Mucosa of descending colon (tissue), 3 donors: ENCODE measurements at regions not wholly inside any gene's neighbourhood (a gene's known extent, or its start where the extent isn't known, plus 50 kb on each side); places are given as distances from the start of the nearest gene placed in this dataset.

Source experiments
- ATAC-seq: fragments of 200-7000 bp; cut with Tn5 transposase; one replicate; pipeline ENCODE4 v1.9.1; 2020; ENCODE audit warnings: mild to moderate bottlenecking, moderate library complexity
- DNase-seq, 3 donors: peaks; one replicate each; pipeline ENCODE4 v3.0.0-alpha.2; 2020
- H3K36me3 ChIP-seq: fragments of 200-600 bp; one replicate; pipeline ENCODE4 v1.8.0; 2021; ENCODE audit warnings: low read depth, mild to moderate bottlenecking
- H3K4me1 ChIP-seq: fragments of 200-600 bp; one replicate; pipeline ENCODE4 v1.8.0; 2021; ENCODE audit warnings: low read depth, mild to moderate bottlenecking
- H3K4me3 ChIP-seq: fragments of 200-600 bp; one replicate; pipeline ENCODE4 v1.8.0; 2021; ENCODE audit warnings: mild to moderate bottlenecking
- H3K9me3 ChIP-seq: fragments of 200-600 bp; one replicate; pipeline ENCODE4 v1.8.0; 2021; ENCODE audit warnings: mild to moderate bottlenecking
- CTCF ChIP-seq: fragments of 200-600 bp; IDR thresholded peaks from one replicate; pipeline ENCODE4 v1.8.0; 2022; ENCODE audit warnings: antibody characterized with exemption, mild to moderate bottlenecking
- intact Hi-C, 2 donors: fragments of 100-400 bp; cut with DNase I in 1 of 2; cut with micrococcal nuclease in 1 of 2; formaldehyde crosslinking; loops; one replicate each; pipeline versions ENCODE4 v1.11.0 to v1.11.1; 2022; cut with DNase I, micrococcal nuclease
- donor health status: DM: no; HTN: no; CAD: no; lungs with moderate emphysema.
- donor health status: DM: no; HTN: no; CAD: no.
- donor health status: DM: no; HTN: yes; CAD: no.

- no peaks in the 10 kb centered on the region for H3K4me1 ChIP-seq
- ATAC-seq (no peak), DNase-seq (no peak)
- peaks cover 10% of the 10 kb centered on the region for H3K9me3 ChIP-seq
- H3K36me3 ChIP-seq, result no peaks in the 10 kb centered on the region
- H3K4me3 ChIP-seq, result no peak overlapping the region
- TF ChIP-seq CTCF, result no peak
- intact Hi-C loops, result no loop called here
These were observed 1215.4 kb upstream of the USP15 start for GRCh38 chr12:61044766-61045165.

DNA sequence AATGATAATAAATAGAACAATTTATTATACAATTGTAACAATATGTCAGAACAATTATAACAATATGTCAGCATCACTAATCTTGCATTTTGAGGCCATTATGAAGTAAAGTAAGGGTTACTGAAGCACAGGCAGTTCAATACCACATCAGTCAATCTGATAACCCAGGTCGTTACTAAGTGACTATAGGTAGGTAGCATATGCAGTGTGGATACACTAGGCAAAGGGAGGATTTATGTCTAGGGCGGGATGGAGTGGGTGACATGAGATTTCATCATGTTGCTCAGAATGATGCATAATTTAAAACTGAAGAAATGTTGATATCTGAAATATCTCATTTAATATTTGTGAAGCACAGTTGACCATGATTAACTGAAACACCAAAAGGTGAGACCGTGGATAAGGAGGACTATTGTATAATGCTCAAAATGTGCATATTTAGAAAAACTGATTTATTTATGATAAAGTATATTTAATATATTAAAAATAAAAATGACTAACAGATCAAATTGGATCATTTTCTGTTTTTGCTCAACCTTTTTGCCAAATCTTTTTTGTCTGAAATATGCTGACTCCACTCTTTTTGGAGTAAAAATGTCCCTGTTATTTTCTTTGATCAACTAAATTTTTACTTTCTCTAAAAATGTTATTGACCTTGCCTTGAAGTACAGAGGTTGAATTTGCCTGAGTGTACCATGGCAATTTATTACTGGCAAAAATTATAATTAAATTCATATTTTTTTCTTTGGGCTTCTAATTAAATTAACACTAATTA lies 1189.4 kb upstream of the USP15 start:
- Histone ChIP-seq H3K36me3 (no peaks in the 10 kb centered on the region), H3K4me1 (no peaks in the 10 kb centered on the region), H3K4me3 (no peak overlapping the region), H3K9me3 (peaks cover 8% of the 10 kb centered on the region)
- DNase-seq (no peak), ATAC-seq (no peak)
- no peak for TF ChIP-seq CTCF
- intact Hi-C loops, result no loop called here

DNA sequence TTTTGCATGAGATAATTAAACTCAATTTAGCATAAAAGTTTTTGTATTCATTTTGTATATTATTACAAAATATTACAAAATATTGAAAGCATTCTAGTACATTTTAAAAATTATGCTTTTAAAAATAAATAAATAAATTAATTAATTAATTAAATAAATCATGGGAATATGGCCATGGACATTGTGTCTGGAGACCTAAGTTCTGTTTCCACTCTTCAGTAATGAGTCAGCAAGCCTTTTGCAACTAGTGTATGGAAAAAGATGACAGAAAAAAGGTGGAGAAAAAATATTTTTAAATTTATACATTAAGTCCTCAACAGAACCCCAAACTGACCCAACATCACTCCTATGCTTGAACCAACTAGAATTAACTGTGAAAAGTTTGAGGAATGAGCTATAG lies 1187.5 kb upstream of the USP15 start:
- intact Hi-C loops, result no loop called here
- ATAC-seq, result no peak
- no peaks in the 10 kb centered on the region for H3K4me1 ChIP-seq
- TF ChIP-seq CTCF, result no peak
- no peaks in the 10 kb centered on the region for H3K36me3 ChIP-seq
- no peak overlapping the region for H3K4me3 ChIP-seq
- peaks cover 6% of the 10 kb centered on the region for H3K9me3 ChIP-seq
- DNase-seq, result no peak

DNA sequence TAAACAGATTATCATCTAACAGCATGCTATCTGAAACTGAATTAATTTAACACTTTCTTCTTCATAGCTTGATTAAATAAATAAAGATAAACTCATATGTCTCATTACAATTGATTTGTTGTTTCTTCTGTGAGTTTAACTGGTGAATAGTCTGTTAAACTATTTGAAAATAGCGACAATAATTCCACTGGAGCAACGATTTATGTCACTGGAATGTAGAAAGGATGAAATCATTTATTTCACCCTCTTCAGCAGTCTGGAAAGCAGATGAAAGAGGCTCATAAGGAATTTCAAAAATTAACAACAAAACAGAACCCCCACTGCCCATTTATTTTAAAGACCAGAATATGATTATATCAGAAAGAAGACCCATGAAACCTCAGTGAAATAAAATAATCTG lies 1165.1 kb upstream of the USP15 start:
- Histone ChIP-seq H3K36me3 (no peaks in the 10 kb centered on the region), H3K4me3 (no peak overlapping the region), H3K9me3 (peaks cover 36% of the 10 kb centered on the region), H3K4me1 (no peaks in the 10 kb centered on the region)
- ATAC-seq, result no peak
- intact Hi-C loops, result no loop called here
- TF ChIP-seq CTCF, result no peak
- no peak for DNase-seq

DNA sequence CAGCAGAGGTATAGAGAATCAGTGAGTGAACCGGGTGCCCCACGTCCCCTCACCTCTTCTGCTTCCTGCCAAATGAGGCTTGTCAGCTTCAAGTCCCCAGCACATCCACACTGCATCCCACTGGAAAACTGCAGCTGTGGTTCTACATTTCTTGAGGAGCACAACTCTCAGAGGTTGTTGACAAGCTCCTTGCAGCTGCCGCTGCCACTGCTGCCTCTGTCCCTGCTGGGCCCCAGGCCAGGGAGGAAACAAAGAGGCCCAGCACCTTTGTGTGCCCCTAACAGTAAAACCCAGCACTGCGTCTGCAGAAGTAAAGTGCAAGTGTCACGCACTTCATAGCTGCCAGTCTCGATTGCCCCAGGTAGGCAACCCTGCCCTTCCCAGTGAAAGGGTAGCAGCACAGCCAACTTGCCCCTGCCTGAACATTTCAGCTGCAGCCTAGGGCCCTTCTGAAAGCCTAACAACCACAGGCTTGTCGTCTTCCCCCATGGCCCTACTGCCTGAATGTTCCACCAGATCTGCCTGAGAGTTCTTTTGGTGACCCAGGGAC lies 1162.1 kb upstream of the USP15 start:
- ATAC-seq (no peak), DNase-seq (no peak)
- Histone ChIP-seq H3K9me3 (peaks cover 30% of the 10 kb centered on the region), H3K4me1 (no peaks in the 10 kb centered on the region), H3K4me3 (no peak overlapping the region), H3K36me3 (no peaks in the 10 kb centered on the region)
- no peak for TF ChIP-seq CTCF
- intact Hi-C loops, result no loop called here
